GM21529 (cell line): ENCODE measurements at regions not wholly inside any gene's neighbourhood (a gene's known extent, or its start where the extent isn't known, plus 50 kb on each side); places are given as distances from the start of the nearest gene placed in this dataset.
"Not testable (repeated sequence)": the region's sequence is repeated elsewhere in the genome, so short reads cannot be mapped to it uniquely, and the experiment has no call there.

Experiments used
- ATAC-seq: cut with Tn5 transposase; IDR thresholded peaks from one replicate; pipeline ENCODE4 v1.9.1; 2021; ENCODE audit not compliant: unreplicated experiment

- ATAC-seq, result no peak
Observed at GRCh38 chr12:85626784-85627171, 209.4 kb downstream of the RASSF9 start.

DNA sequence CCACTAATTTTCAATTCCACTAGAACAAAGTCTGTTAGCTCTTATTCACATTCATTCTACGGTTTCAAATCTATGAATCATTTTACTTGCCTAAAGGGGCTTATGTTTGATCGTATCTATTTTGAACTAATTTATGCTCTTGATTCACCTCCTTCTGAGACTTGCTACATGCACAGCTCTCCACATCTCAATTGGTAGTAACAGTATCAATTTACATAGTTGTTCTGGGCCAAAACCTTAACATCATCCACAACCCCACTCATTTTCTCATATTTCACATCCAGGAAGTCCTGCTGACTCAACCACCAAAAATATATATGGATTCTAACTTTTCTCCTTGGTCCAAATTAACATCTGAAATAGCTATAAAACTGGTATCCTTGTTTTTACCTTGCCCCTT is 208.6 kb downstream of the RASSF9 start:
- ATAC-seq, result no peak

- ATAC-seq, result not testable (repeated sequence)
Observed at GRCh38 chr12:85628562-85628961, 207.6 kb downstream of the RASSF9 start.

DNA sequence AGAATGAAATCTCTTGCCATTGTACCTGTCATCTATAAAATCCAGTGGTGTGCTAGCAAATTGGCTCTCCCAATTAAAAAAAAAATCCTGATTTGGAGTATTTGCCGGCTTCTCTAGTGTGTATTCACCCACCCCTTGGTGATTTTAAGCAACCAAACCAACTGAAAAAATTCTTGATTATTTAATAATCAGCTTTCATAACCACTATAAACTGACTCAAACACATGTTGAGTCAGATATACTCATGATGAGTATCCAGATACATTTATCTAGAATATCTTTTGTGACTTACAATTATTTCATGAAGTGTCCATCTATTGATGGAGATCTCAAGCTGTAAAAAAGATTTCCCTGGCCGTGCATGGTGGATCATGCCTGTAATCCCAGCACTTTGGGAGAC is 205.4 kb downstream of the RASSF9 start:
- no peak for ATAC-seq

DNA sequence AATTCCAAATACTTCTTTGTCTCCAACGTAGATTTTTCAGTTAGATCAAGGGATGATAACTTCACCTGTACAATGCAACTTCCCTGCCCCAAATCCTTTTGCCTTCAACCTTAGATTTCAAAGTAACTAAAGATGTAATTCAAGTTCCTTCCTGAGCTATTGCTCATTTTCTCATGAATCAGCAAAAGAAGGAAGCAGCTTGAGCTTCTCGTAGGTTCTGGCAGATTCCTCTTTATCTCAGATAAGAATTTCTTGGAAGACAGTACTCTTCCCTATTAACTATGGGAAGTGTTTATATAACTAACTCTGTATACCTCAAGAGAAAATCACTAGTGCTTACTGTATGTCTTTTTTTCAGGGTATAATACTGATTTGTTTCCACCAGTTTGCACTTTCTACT is 203.8 kb downstream of the RASSF9 start:
- no peak for ATAC-seq

- no peak for ATAC-seq
Observed at GRCh38 chr12:85633491-85633890, 202.7 kb downstream of the RASSF9 start.

DNA sequence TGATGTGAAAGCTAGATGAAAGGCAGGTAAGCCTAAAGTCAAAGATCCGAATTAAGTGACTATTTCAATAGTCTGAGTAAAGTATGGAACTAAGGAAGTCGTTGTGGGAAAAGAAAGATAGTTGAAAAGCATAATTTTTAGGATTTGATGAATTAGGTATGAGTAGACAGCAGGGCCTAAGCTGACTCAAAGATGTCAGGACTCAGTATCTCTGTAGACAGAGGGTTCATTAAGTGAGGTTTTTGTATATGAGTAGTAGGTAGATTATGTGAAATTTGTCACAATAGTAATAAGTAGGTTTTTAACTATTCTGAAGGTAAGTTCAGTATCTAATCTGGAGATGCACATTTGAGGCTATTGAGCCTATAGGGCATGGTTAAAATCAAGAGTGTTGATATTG is 196.4 kb downstream of the RASSF9 start:
- no peak for ATAC-seq

GRCh38 chr12:85641796-85642195 is 194.4 kb downstream of the RASSF9 start:
- no peak for ATAC-seq

DNA sequence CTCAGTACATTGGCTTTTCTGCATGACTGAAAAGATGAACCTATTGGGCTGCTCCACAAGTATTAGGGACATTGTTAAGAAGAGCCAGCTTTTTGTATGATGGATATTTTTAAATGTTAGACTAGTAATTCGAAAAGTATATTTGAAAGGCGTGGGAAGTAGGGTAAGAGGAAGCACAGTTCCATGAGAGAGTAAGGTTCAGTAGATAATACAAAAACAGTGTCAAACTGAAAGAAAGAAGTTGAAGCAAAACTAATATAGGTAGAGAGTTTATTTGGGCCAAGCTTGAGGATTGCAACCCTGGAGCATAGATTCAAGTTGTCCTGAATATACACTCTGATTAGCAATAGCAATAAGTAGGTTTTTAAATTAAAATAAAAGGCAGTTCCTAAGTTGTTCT is 193.9 kb downstream of the RASSF9 start:
- ATAC-seq, result no peak

- ATAC-seq, result no peak
Observed at GRCh38 chr12:85642808-85643207, 193.4 kb downstream of the RASSF9 start.

GRCh38 chr12:85644508-85644907 is 191.7 kb downstream of the RASSF9 start:
- no peak for ATAC-seq

DNA sequence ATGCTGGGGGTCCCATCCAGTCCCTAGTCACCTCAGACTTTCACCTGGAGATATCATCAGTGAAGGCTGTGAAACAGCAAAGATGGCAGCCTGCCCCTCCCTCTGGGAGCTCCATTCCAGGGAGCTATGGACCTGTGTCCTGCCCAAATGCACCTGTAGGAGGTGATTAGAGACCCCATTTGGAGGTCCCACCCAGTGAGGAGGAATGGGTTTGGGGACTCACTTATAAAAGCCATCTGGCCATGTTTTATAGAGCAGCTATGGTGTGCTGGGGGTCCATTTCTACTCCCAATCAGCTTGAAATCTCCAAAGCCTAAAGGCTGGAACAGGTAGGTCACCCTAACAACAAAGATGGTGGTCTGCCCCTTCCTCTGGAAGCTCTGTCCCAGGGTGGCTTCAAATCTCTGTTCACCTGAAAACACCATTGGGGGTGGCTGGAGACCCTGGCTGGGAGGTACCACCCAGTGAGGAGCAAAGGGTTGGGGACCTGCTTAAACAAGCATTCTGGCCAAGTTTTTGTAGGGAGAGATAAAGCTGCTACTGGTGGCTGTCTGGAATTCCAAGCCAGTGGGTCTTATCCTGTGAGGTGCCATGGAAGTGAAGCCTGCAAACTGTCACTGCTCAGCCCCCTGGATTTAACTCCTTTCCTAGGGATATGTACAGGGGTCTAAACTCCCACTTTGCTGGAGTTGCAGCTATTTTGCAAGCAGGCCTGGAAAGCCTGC is 182.3 kb downstream of the RASSF9 start:
- ATAC-seq, result no peak

DNA sequence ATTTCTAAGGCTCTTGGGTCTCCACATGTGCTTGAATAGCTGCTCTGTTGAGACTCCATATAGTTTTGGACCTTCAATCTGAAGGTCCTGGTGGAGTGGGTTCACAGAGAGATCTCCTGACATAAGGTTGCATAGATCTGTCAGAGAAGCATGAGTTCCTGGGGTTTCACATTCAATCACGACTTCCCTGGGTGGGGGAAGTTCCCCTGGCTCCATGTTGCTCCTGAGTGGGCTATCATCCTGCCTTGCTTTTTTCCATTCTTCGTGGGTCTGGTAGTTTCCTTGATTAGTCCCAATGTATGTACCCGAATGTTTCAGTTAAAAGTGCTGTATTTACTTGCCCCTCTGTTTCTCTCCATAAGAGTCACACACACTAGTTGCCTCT is 181.8 kb downstream of the RASSF9 start:
- no peak for ATAC-seq

DNA sequence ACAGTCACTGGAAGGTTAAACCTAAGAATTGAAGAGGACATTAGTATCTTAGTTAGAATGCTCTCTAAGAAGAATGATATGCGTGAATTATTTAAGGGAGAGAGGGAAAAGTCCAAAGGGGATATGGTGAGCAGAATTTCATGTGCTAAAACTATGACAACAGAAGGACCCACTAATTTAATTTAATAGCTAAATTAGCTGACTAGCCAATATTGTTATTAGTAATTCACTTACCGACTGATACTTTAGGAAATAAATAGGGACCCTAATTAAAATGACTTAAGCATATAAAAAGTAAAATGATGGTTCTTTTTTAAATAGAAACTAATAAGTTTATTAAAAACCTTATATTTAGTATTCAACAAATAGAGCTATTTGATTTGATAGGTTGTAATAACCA is 179.6 kb downstream of the RASSF9 start:
- ATAC-seq, result no peak

GRCh38 chr12:85657251-85657650 is 179.0 kb downstream of the RASSF9 start:
- no peak for ATAC-seq

- no peak for ATAC-seq
Observed at GRCh38 chr12:85657836-85658630, 178.2 kb downstream of the RASSF9 start.

DNA sequence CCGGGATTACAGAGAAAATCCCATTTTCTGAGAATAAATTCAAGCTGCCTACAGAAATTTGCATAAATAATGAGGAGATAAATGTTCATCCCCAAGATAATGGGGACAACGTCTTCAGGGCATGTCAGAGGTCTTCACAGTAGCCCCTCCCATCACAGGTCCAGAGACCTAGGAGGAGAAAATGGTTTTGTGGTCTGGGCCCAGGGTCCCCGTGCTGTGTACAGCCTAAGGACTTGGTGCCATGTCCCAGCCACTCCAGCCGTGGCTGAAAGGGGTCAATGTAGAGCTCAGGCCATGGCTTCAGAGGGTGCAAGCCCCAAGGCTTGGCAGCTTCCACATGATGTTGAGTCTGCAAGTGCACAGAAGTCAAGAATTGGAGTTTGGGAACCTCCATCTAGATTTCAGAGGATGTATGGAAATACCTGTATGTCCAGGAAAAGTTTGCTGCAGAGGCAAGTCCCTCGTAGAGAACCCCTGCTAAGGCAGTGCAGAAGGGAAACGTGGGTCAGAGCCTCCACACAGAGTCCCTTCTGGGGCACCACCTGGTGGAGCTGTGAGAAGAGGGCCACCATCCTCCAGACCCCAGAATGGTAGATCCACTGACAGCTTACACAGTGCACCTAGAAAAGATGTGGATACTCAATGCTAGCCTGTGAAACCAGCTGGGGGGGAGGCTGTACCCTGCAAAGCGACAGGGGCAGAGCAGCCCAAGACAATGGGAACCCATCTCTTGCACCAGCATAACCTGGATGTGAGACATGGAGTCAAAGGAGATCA is 176.3 kb downstream of the RASSF9 start:
- ATAC-seq, result no peak

GRCh38 chr12:85661461-85662206 is 174.6 kb downstream of the RASSF9 start:
- ATAC-seq, result no peak

GRCh38 chr12:85662207-85662602 is 174.0 kb downstream of the RASSF9 start:
- ATAC-seq, result no peak

DNA sequence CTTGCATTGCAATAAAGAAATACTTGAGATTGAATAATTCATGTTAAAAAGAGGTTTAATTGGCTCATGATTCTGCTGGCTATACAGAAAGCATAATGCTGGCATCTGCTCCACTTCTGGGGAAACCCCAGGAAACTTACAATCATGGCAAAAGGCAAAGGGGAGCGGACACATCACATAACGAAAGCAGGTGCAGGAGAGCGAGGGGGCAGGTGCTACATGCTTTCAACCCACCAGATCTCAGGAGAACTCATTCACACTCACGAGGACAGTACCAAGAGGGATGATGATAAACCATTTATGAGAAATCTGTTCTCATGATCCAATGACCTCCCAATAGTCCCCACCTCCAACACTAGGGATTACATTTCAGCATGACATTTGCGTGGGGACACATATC is 172.6 kb downstream of the RASSF9 start:
- ATAC-seq, result no peak

- no peak for ATAC-seq
Observed at GRCh38 chr12:85664429-85664828, 171.8 kb downstream of the RASSF9 start.
